ENCODE measurements at regions not wholly inside any gene's neighbourhood (a gene's known extent, or its start where the extent isn't known, plus 50 kb on each side); places are given as distances from the start of the nearest gene placed in this dataset.

DNA sequence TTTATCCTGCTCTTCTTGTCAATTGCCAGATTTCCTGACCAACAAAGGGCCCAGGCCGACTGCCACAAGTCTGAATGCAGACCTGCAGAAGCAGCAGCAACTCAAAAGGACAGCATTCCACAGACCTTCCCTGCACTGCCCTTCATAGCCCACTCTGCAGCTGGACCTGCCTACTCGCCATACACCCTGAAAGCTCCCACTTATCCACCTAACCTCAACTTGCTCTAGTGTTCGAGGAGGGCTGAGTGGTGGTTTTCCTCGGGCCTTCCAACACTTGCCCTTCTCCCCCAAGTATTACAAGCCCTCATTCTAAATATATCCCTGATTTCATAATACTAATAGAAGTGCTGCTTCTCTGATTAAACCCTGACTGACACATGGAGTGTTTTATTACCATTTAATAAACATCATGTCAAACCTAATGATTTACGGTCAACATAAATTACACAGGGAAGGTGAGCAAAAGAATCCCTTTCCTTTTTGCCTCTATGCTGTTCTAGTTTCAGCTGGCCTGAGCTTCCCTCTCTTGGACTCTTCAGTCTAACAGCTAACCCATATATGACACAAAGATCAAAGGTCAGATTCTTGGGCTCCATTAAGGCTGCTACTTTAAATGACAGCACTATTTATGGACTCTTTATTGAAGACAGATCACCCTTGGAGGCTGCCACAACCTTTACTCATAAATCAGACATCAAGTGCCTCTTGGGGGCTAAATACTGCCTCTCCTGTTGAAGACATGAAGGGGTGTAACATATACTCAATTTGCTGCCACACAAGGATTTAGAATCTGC lies 1546.9 kb upstream of the TMEM132C start:
- Histone ChIP-seq H3K27ac (ENCODE audit: low read depth in 1 of 2, low read length in 1 of 2) (no peak overlapping the region), H3K4me1 (ENCODE audit: control insufficient read depth in 2 of 2, insufficient read depth in 2 of 2, low read length in 2 of 2) (no peaks in the 10 kb centered on the region), H3K36me3 (ENCODE audit: control insufficient read depth in 2 of 2, insufficient read depth in 2 of 2, low read length in 1 of 2) (no peaks in the 10 kb centered on the region), H3K4me3 (ENCODE audit: low read length in 2 of 2) (no peak overlapping the region), H3K27me3 (ENCODE audit: control insufficient read depth in 2 of 2, insufficient read depth in 1 of 2, low read length in 1 of 2) (peaks cover 0 to 2% of the 10 kb centered on the region in 2 donors), H3K9me3 (ENCODE audit: control insufficient read depth in 2 of 2, insufficient read depth in 1 of 2, low read length in 1 of 2) (no peaks in the 10 kb centered on the region)
- 69% methylated on average over 5 of the region's 5 CpGs for WGBS
- no peak for DNase-seq (ENCODE audit: low read depth in 6 of 9, low spot score in 9 of 9)

DNA sequence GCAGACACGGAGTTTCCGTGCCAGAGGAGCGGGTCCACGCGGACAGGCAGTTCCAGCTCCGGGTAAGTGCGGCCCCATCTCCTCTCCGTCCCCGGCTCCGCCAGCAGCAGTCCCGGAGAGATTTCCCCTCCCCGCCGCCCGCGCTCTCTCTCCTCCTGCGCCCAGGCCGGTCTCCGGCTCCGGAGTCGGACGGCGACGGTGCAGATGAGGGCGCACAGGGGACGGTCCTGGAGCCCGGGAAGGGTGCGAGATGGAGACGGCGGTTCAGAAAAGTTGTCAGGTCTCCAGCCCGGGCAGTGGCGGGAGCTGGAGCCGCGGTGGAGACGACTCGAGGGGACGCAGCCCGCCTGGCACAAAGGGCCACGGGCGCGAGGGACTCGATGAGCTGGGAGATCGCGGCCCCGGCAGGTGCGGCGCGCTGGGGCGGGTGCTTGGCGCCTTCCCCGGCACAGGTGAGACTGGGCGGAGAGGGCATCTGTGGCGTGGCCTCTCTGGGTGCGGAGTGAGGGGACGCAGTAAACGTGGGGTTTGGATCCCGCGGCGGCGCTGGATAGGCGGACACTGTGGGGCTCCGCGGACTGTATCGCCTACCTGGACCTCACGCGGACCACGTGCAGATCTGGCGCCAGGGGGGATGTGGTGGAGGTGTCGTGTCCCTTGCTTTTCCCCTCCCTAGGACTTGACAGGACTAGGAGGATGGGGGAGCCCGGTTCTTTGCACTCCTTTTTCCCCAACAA lies 1540.3 kb upstream of the TMEM132C start:
- H3K9me3 ChIP-seq (ENCODE audit: control insufficient read depth in 2 of 2, insufficient read depth in 1 of 2, low read length in 1 of 2) = peaks cover 0 to 4% of the 10 kb centered on the region in 2 donors
- no peak overlapping the region for H3K4me3 ChIP-seq (ENCODE audit: low read length in 2 of 2)
- 9% methylated on average over 69 of the region's 69 CpGs for WGBS
- no peak for DNase-seq (ENCODE audit: low read depth in 6 of 9, low spot score in 9 of 9)
- H3K36me3 ChIP-seq (ENCODE audit: control insufficient read depth in 2 of 2, insufficient read depth in 2 of 2, low read length in 1 of 2) = no peaks in the 10 kb centered on the region
- no peak overlapping the region for H3K27ac ChIP-seq (ENCODE audit: low read depth in 1 of 2, low read length in 1 of 2)
- no peaks in the 10 kb centered on the region for H3K4me1 ChIP-seq (ENCODE audit: control insufficient read depth in 2 of 2, insufficient read depth in 2 of 2, low read length in 2 of 2)
- peaks cover 20 to 33% of the 10 kb centered on the region in 2 donors for H3K27me3 ChIP-seq (ENCODE audit: control insufficient read depth in 2 of 2, insufficient read depth in 1 of 2, low read length in 1 of 2)

DNA sequence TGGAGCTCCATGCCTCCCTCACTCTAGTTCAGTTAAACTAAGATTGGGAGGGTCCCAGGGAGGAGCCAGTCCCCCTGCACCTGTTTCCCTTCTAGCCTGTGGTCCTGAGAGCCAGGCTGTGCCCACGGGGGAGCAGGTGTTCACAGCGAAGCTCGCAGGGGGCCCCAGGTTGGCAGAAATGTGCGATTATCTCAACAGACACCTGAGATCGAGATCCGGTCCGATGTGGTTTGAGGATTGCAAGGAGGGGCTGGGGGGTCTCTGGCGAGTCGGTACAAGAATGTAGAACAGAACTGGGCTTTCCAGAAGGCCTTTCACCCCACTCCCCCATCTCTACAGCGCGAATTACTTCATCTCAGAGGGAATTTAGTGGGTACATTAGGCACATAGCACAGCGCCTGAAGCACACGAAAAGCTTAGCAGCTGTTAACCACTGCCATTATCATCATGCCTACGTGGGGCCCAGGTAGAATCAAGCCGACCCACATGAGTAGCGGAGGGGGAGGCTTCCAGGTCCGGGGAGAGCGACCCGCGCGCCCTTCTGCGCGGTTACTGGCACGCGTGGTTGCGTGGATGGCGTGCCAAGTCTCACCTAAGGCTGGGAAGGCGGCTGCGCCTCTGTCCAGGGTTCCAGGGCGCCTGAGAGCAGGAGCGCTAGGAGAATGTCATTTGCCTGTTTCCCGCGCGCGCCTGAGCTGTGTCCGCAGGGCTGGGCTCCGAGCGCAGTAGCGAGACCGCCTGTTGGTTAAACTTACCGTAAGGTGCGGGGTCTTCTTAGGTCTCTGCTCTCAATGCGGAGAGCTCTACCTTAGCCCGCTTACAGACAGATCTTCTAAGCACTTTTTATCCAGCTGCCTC lies 1539.5 kb upstream of the TMEM132C start:
- Histone ChIP-seq H3K27ac (ENCODE audit: low read depth in 1 of 2, low read length in 1 of 2) (no peak overlapping the region), H3K4me3 (ENCODE audit: low read length in 2 of 2) (no peak overlapping the region), H3K27me3 (ENCODE audit: control insufficient read depth in 2 of 2, insufficient read depth in 1 of 2, low read length in 1 of 2) (peaks cover 20 to 33% of the 10 kb centered on the region in 2 donors), H3K36me3 (ENCODE audit: control insufficient read depth in 2 of 2, insufficient read depth in 2 of 2, low read length in 1 of 2) (no peaks in the 10 kb centered on the region), H3K9me3 (ENCODE audit: control insufficient read depth in 2 of 2, insufficient read depth in 1 of 2, low read length in 1 of 2) (peaks cover 0 to 4% of the 10 kb centered on the region in 2 donors), H3K4me1 (ENCODE audit: control insufficient read depth in 2 of 2, insufficient read depth in 2 of 2, low read length in 2 of 2) (no peaks in the 10 kb centered on the region)
- DNase-seq (ENCODE audit: low read depth in 6 of 9, low spot score in 9 of 9) = no peak
- WGBS = 13% methylated on average over 44 of the region's 44 CpGs

DNA sequence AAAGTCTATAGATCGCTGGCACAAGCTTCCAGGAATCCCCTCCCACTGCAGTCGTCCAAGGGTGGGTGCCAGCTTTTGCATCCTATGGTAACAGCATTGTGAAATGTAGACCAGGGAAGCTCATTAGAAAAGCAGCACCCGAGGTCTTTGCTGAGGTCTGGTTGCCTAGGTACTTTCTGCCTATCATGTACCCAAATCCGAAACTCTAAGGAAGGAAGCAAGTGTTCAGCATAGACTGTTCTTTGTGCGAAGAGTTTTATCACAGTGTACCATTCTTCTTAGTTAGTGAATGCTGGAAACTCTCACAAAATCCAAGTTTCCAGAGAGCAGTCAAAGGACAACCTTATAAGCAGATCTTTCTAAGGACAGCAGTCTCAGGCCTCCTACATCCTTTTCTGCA lies 1532.7 kb upstream of the TMEM132C start:
- Histone ChIP-seq H3K27ac (ENCODE audit: low read depth in 1 of 2, low read length in 1 of 2) (no peak overlapping the region), H3K27me3 (ENCODE audit: control insufficient read depth in 2 of 2, insufficient read depth in 1 of 2, low read length in 1 of 2) (no peaks in the 10 kb centered on the region), H3K36me3 (ENCODE audit: control insufficient read depth in 2 of 2, insufficient read depth in 2 of 2, low read length in 1 of 2) (no peaks in the 10 kb centered on the region), H3K9me3 (ENCODE audit: control insufficient read depth in 2 of 2, insufficient read depth in 1 of 2, low read length in 1 of 2) (no peaks in the 10 kb centered on the region), H3K4me1 (ENCODE audit: control insufficient read depth in 2 of 2, insufficient read depth in 2 of 2, low read length in 2 of 2) (no peaks in the 10 kb centered on the region), H3K4me3 (ENCODE audit: low read length in 2 of 2) (no peak overlapping the region)
- no peak for DNase-seq (ENCODE audit: low read depth in 6 of 9, low spot score in 9 of 9)
- WGBS = 68% methylated on average over 5 of the region's 5 CpGs

DNA sequence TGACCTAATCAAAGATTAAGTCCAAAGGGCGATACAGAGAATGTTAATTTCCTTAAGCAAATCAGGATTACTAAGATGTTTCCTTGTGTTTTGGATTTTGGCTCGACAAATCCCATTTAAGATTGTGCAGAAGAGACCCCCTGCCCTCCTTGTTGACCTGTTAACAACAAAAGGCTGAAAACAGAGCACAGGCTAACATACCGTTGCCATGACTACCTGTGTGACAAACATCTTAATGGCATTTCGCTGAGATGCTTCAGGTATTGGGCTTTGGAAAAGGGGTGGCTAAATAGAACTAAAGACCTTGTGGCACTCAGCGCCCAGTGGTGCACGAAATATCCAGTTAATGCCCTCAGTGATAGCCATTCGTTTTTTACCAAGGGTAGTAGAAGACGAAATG lies 1532.3 kb upstream of the TMEM132C start:
- Histone ChIP-seq H3K27me3 (ENCODE audit: control insufficient read depth in 2 of 2, insufficient read depth in 1 of 2, low read length in 1 of 2) (no peaks in the 10 kb centered on the region), H3K4me3 (ENCODE audit: low read length in 2 of 2) (no peak overlapping the region), H3K27ac (ENCODE audit: low read depth in 1 of 2, low read length in 1 of 2) (no peak overlapping the region), H3K9me3 (ENCODE audit: control insufficient read depth in 2 of 2, insufficient read depth in 1 of 2, low read length in 1 of 2) (no peaks in the 10 kb centered on the region), H3K4me1 (ENCODE audit: control insufficient read depth in 2 of 2, insufficient read depth in 2 of 2, low read length in 2 of 2) (no peaks in the 10 kb centered on the region), H3K36me3 (ENCODE audit: control insufficient read depth in 2 of 2, insufficient read depth in 2 of 2, low read length in 1 of 2) (no peaks in the 10 kb centered on the region)
- 87% methylated on average over 8 of the region's 8 CpGs for WGBS
- DNase-seq (ENCODE audit: low read depth in 6 of 9, low spot score in 9 of 9) = no peak

DNA sequence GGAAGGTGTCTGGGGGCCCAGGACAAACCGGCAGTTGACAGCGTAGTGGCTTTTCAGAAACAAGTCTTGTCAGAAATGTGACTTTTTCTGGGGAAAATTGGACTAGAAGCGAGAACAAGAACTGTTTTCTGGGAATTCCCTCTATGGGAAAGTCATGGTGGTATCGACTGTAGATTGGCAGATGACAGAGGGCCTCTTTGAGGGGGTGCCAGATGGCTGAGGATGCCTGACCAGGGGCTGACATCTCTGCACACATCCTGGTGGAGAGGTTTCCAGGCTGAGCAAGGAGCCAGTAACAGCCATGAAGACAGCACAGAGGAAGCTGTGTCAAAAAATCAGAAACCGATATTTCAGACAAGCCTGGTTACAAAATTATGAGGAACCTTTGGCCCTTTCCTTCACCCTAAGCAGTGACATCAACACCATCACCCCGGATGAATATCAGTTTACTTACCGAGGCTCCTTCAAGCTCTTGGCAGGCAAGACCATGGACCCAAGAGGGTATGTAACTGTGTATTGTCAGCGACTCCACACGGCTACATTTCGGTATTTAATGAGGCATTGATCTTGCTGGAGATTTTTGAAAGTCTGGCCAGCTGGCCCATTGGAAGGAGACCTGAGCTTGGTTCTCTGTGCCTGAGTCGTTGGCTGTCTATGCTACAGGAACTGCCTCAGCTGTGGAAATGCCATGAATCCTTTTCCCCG lies 1525.3 kb upstream of the TMEM132C start:
- no peaks in the 10 kb centered on the region for H3K36me3 ChIP-seq (ENCODE audit: control insufficient read depth in 2 of 2, insufficient read depth in 2 of 2, low read length in 1 of 2)
- no peak overlapping the region for H3K4me3 ChIP-seq (ENCODE audit: low read length in 2 of 2)
- 88% methylated on average over 12 of the region's 12 CpGs for WGBS
- H3K27ac ChIP-seq (ENCODE audit: low read depth in 1 of 2, low read length in 1 of 2) = no peak overlapping the region
- DNase-seq (ENCODE audit: low read depth in 6 of 9, low spot score in 9 of 9) = no peak
- no peaks in the 10 kb centered on the region for H3K9me3 ChIP-seq (ENCODE audit: control insufficient read depth in 2 of 2, insufficient read depth in 1 of 2, low read length in 1 of 2)
- H3K27me3 ChIP-seq (ENCODE audit: control insufficient read depth in 2 of 2, insufficient read depth in 1 of 2, low read length in 1 of 2) = no peaks in the 10 kb centered on the region
- no peaks in the 10 kb centered on the region for H3K4me1 ChIP-seq (ENCODE audit: control insufficient read depth in 2 of 2, insufficient read depth in 2 of 2, low read length in 2 of 2)

DNA sequence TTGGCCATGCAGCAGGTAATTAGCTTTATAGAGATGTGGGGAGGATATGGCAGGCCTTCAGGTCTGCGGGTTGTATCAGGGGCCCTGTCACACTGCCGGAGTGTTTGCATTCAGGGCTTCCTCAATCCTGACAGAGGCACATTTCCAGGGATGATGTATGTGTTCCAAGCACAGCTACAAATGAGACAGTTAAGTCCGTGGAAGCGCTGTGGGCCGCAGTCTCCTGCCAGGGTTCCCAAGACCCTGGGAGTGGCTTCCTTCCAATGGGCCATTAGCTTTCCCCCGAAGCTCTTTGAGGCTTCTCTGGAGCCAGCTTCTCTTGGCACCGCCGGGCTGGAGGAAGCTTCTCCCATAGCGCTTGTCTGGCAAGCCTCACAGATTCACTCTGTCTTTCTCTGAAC lies 1524.7 kb upstream of the TMEM132C start:
- Histone ChIP-seq H3K9me3 (ENCODE audit: control insufficient read depth in 2 of 2, insufficient read depth in 1 of 2, low read length in 1 of 2) (no peaks in the 10 kb centered on the region), H3K36me3 (ENCODE audit: control insufficient read depth in 2 of 2, insufficient read depth in 2 of 2, low read length in 1 of 2) (no peaks in the 10 kb centered on the region), H3K27me3 (ENCODE audit: control insufficient read depth in 2 of 2, insufficient read depth in 1 of 2, low read length in 1 of 2) (no peaks in the 10 kb centered on the region), H3K4me1 (ENCODE audit: control insufficient read depth in 2 of 2, insufficient read depth in 2 of 2, low read length in 2 of 2) (no peaks in the 10 kb centered on the region), H3K27ac (ENCODE audit: low read depth in 1 of 2, low read length in 1 of 2) (no peak overlapping the region), H3K4me3 (ENCODE audit: low read length in 2 of 2) (no peak overlapping the region)
- DNase-seq (ENCODE audit: low read depth in 6 of 9, low spot score in 9 of 9) = no peak
- WGBS = 81% methylated on average over 9 of the region's 9 CpGs

DNA sequence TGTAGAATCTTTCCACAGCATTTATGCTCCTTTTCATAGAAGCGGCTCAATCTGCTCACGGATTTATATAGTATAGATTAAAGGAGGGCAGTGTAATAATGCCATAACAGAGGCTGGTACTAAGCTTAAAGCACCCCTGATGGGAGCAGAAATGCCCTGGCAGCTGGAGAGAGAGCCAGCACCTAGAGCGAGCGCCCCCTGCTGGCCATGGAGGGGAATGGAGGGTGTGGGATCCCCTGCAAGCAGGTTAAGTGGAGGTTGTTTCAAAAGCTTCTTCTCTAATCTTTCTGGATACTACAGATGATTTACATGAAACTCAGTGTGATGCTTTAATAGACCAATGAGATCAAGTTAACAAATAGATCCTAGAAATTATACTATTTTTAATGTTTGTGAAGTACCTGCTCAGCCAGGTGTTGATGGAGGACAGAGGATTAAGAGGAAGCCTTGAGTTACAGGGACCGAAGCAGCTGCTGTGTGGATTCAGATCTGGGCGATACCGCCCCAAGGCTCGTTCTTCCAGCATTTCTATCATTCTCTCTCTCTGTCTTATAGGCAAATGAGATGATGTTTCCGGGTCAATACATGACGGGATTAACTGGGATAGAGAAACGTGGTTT lies 1519.3 kb upstream of the TMEM132C start:
- H3K36me3 ChIP-seq (ENCODE audit: control insufficient read depth in 2 of 2, insufficient read depth in 2 of 2, low read length in 1 of 2) = no peaks in the 10 kb centered on the region
- WGBS = 57% methylated on average over 11 of the region's 11 CpGs
- no peaks in the 10 kb centered on the region for H3K4me1 ChIP-seq (ENCODE audit: control insufficient read depth in 2 of 2, insufficient read depth in 2 of 2, low read length in 2 of 2)
- no peaks in the 10 kb centered on the region for H3K27me3 ChIP-seq (ENCODE audit: control insufficient read depth in 2 of 2, insufficient read depth in 1 of 2, low read length in 1 of 2)
- no peak overlapping the region for H3K4me3 ChIP-seq (ENCODE audit: low read length in 2 of 2)
- DNase-seq (ENCODE audit: low read depth in 6 of 9, low spot score in 9 of 9) = peak in 4 of 9 donors; percentile 4 to 21 (median 19)
- no peak overlapping the region for H3K27ac ChIP-seq (ENCODE audit: low read depth in 1 of 2, low read length in 1 of 2)
- no peaks in the 10 kb centered on the region for H3K9me3 ChIP-seq (ENCODE audit: control insufficient read depth in 2 of 2, insufficient read depth in 1 of 2, low read length in 1 of 2)
